KBM-7 (cell line): ENCODE measurements at regions not wholly inside any gene's neighbourhood (a gene's known extent, or its start where the extent isn't known, plus 50 kb on each side); places are given as distances from the start of the nearest gene placed in this dataset.

Experiments used
- DNase-seq: peaks from one replicate; pipeline ENCODE4 v3.0.0-alpha.2; 2015
- in situ Hi-C: fragments of 300-500 bp; cut with MboI; formaldehyde crosslinking; loops from 2 replicates; pipeline ENCODE4 v1.14.3; 2020; ENCODE audit warnings: low sequenced_read_pairs, low pct_unique_long_range_greater_than_20kb, mixed read lengths

GRCh38 chr20:22878166-22878565 is 156.9 kb upstream of the SSTR4 start:
- in situ Hi-C loops, result no loop called here
- no peak for DNase-seq

GRCh38 chr20:22880277-22880676 is 154.8 kb upstream of the SSTR4 start:
- in situ Hi-C loops, result no loop called here
- no peak for DNase-seq

DNA sequence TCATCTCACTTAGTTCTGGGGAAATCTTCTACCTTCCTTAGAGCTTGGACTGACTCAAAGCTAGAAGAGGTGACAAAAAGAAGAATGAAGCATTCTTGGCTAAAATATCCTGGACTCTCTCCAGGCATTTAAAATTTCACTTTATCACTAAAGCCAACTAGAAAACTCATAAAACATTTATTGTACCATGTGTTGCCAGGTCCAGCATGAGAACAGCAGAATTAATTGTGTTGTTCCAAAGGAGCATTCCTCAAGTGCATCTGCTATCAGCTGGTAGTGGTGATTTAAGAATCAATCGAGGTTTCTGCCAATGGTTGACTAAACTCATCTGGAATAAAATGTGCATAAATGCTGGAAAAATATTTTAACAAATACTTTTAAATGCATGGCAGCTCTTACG is 147.3 kb upstream of the SSTR4 start:
- in situ Hi-C loops, result no loop called here

DNA sequence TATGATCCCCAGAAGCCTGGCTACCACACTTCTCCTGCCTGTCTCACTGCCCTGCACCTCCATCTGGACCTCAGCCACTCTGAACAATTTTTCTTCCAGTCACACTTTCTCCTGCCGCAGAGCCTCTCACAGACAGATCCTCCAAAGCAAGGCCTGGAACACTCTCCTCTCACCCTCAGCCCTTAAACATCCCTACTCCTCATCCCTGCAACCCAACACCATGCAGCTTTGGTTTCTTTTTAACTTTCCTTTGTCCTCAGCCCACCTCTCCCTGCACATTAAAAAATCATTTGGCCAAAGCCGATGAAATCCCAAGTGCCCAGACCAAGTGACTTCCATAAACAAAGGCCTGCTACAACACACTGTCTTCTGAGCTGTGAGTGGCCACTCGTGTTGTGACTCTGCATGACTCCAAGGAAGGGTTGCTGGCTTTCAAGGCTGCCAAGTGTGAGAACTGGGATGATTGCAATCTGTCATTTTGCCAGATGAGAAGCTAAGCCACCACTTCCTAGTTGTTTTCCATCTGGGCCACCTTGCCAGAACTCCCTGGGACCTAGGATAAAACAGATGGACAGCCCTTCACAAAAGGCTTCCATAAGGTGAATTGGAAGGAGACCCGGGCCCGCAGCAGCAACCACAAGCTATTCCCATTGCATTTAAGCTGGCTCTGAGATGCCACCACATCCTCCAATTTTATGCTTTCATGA is 144.4 kb upstream of the SSTR4 start:
- DNase-seq, result no peak
- in situ Hi-C loops, result no loop called here

More for the DNA sequence above, 147.3 kb upstream of the SSTR4 start:
- DNase-seq, result no peak

DNA sequence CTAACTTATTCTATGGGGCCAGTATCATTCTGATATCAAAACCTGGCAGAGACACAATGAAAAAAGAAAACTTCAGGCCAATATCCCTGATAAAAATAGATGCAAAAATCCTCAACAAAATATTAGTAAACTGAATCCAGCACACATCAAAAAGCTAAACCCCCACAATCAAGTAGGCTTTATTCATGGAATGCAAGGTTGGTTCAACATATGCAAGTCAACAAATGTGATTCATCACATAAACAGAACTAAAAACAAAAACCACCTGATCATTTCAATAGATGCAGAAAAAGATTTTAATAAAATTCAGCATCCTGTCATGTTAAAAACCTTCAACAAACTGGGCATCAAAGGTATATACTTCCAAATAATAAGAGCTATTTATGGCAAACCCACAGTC is 133.9 kb upstream of the SSTR4 start:
- no peak for DNase-seq

GRCh38 chr20:22901921-22902320 is 133.2 kb upstream of the SSTR4 start:
- in situ Hi-C loops, result no loop called here

More for the DNA sequence above, 133.9 kb upstream of the SSTR4 start:
- in situ Hi-C loops, result no loop called here

DNA sequence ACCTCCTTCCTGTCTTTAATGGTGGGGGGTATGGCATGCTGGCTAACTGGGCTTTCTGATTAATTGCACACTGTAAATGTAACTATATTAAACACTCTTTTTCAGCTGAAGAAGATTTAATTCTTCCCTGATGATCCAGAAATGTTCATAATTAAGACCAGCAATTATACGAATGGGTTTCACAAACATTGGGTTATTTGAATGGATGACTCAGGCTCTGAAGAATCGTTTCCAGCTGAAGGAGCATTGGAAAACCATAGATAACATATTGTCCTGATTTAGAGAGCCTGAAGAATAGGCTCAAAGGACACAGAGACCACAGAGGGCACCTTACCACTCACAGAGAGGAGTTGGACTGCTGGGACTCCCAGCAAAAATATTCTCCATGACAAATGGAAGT is 130.7 kb upstream of the SSTR4 start:
- no peak for DNase-seq
- in situ Hi-C loops, result no loop called here

More at GRCh38 chr20:22901921-22902320, 133.2 kb upstream of the SSTR4 start:
- DNase-seq, result no peak

DNA sequence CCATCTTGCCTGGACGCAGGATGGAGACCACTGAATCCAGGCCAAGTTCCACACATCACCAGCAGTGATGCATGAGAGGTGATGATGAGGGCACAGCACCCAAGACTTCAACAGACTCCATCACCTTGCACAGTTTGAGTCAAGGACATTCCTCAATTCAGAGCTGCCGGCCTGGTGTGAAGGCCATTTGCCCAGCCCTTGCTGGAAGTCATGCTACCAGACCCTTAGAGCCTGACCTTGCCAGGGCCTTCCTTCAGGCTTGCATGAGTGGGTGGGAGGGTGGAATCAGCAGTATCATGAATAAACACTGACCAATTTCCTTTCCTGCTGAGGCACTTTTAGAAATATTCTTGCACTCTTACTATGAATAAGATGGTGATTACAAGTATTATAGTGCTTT is 130.2 kb upstream of the SSTR4 start:
- in situ Hi-C loops, result no loop called here
- DNase-seq, result no peak

GRCh38 chr20:22905658-22906057 is 129.5 kb upstream of the SSTR4 start:
- in situ Hi-C loops, result no loop called here
- no peak for DNase-seq

- in situ Hi-C loops, result no loop called here
- no peak for DNase-seq
Measured at GRCh38 chr20:22908437-22908836, 126.7 kb upstream of the SSTR4 start.

- in situ Hi-C loops, result no loop called here
- DNase-seq, result no peak
Measured at GRCh38 chr20:22908944-22909343, 126.2 kb upstream of the SSTR4 start.

DNA sequence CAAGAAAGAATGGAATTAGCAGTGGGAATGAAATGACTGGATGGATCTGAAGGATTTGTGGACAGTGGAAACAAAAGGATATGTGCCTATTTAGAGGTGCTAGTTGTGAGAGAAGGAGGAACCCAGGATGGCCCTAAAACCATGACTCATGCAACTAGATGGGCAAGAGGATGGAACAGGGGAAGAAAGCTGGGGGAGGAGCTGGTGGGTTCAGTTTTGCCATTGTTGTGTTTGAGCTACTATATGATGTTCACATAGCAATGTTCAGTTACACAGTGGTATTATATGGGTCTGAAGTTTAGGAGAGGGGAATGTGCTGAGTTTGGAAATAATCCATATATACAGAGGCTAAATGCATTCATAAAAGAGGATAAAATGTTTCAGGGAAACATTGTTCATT is 125.7 kb upstream of the SSTR4 start:
- in situ Hi-C loops, result no loop called here
- no peak for DNase-seq

- in situ Hi-C loops, result no loop called here
Measured at GRCh38 chr20:22910287-22910852, 124.7 kb upstream of the SSTR4 start.

GRCh38 chr20:22914291-22914690 is 120.8 kb upstream of the SSTR4 start:
- in situ Hi-C loops, result no loop called here
- no peak for DNase-seq

More at GRCh38 chr20:22910287-22910852, 124.7 kb upstream of the SSTR4 start:
- DNase-seq, result no peak

- in situ Hi-C loops, result no loop called here
Measured at GRCh38 chr20:22915512-22915911, 119.6 kb upstream of the SSTR4 start.

DNA sequence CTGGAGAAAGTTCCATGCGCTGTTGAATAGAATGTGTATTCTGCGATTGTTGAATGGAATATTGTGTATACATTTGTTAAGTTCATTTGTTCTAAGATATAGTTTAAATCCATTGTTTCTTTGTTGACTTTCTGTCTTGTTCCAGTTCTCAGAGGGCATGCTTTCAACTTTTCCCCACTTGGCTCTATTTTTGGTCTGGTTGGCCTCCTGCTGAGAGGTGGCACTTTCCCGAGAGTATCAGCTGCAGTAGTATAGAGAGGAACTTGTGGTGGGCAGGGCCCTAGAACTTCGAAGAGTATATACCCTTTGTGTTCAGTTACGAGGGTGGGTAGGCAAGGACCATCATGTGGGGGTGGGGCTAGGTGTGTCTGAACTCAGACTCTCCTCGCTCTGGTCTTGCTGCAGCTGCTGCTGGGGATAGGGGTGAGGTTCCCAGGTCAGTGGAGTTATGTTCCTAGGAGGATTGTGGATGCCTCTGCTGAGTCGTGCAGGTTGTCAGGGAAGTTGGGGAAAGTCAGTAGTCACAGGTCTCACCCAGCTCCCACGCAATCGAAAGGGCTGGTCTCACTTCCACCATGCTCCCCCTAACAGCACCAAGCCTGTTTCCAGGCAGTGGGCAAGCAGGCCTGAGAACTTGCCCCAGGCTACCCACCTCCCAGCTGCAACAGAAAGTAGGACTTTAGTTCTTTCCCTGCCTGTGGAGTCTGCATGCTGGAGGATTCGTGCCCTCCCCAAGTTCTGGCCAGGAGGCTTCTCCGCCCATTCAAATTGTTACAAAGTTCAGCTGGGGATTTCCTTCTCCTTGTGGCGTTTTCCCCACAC is 118.9 kb upstream of the SSTR4 start:
- no peak for DNase-seq
- in situ Hi-C loops, result no loop called here

More at GRCh38 chr20:22915512-22915911, 119.6 kb upstream of the SSTR4 start:
- no peak for DNase-seq

DNA sequence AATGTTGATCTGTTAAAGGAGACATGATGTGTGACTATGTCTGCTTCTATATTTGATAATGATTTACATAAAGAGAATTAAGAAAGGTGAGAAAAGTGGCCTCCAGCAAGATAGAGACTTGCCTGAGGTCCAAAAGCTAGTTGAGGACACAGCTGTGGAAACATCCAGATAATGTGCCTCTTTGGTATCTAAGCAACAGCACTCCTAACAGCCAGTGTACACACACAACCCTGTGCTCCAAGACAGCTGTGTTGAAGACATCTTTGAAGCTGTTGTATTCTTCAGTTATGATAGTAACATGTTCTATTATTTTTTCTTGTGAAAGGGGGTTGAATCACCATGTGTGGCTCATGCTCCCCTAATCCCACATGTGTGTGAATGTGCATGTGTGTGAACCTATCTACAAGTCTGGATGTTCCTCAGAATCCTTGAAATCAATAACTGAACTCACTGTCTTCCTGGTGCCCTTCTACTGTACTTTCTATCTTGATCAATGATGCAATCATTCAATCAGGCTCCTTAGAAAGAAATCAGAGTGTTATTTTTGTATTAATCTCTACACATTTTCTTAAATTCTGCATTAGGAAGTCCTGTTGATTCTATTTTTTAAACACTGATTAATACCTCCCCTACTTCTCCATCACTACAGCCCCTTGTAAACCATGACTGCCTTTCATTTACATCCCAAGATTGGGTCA is 116.7 kb upstream of the SSTR4 start:
- in situ Hi-C loops, result no loop called here
- DNase-seq, result no peak

- no peak for DNase-seq
- in situ Hi-C loops, result no loop called here
Measured at GRCh38 chr20:22920898-22921297, 114.2 kb upstream of the SSTR4 start.

GRCh38 chr20:22921595-22922421 is 113.3 kb upstream of the SSTR4 start:
- DNase-seq, result peak; percentile 74

More at GRCh38 chr20:22921595-22922421, 113.3 kb upstream of the SSTR4 start:
- in situ Hi-C loops, result no loop called here
